Vagina (tissue), 2 donors: ENCODE measurements at regions not wholly inside any gene's neighbourhood (a gene's known extent, or its start where the extent isn't known, plus 50 kb on each side); places are given as distances from the start of the nearest gene placed in this dataset.

Source experiments
- CTCF ChIP-seq, 3 experiments: fragments of 450-650 bp in 2 of 3; fragments of 200-600 bp in 1 of 3; sonication (generic) in 1 of 3; IDR thresholded peaks; one replicate each; pipeline ENCODE4 v1.5.1; 2017 to 2019; ENCODE audit warnings: antibody characterized with exemption in 3 of 3, mild to moderate bottlenecking in 2 of 3, moderate library complexity in 2 of 3
- POLR2A ChIP-seq, 2 donors: fragments of 450-650 bp; IDR thresholded peaks; one replicate each; pipeline ENCODE4 v1.6.1; 2017; ENCODE audit warnings: antibody characterized with exemption in 2 of 2, mild to moderate bottlenecking in 2 of 2, moderate library complexity in 2 of 2
- POLR2AphosphoS5 ChIP-seq, 2 donors: sonication (generic); formaldehyde crosslinking; IDR thresholded peaks; one replicate each; pipeline ENCODE4 v1.9.0; 2017; ENCODE audit warnings: antibody characterized with exemption in 2 of 2, mild to moderate bottlenecking in 2 of 2, low read depth in 1 of 2; ENCODE audit not compliant: insufficient read depth in 1 of 2

DNA sequence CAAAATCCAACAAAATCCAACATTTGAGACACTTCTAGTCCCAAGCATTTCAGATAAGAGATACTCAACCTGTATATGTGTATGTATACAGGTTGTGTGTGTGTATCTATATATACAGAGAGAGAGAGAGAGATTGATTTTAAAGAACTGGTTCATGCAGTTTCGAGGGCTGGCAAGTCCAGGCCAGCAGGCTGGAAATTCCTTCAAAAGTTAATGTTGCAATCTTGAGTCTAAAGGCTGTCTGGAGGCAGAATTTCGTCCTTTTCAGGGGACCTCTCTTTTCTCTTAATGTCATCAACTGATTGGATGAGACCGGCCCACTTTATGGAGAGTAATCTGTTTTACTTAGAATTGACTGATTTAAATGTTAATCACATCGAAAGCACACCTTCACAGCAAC lies 199.6 kb upstream of the IL12A start:
- TF ChIP-seq POLR2A (IDR thresholded peaks at IDR 0.05) = no peak
- no peak for TF ChIP-seq CTCF (IDR thresholded peaks at IDR 0.05)
- TF ChIP-seq POLR2AphosphoS5 (IDR thresholded peaks at IDR 0.05; ENCODE audit: insufficient read depth in 1 of 2, low read depth in 1 of 2) = peak in 1 of 2 donors; percentile 52
